Uterus (tissue), 3 donors: ENCODE measurements at regions not wholly inside any gene's neighbourhood (a gene's known extent, or its start where the extent isn't known, plus 50 kb on each side); places are given as distances from the start of the nearest gene placed in this dataset.

Experiments
- DNase-seq, 2 donors: peaks; one replicate each; pipeline ENCODE4 v3.0.0-alpha.2; 2019 to 2020
- H3K27ac ChIP-seq, 2 donors: fragments of 200-600 bp; sonication (generic); 1 replicate in 1 of 2; 2 replicates in 1 of 2; pipeline ENCODE4 v1.5.1; 2016 to 2018
- H3K27me3 ChIP-seq, 2 donors: fragments of 200-600 bp; sonication (generic); one replicate each; pipeline ENCODE4 v1.5.1; 2018 to 2019; ENCODE audit warnings: control low read depth in 1 of 2
- H3K36me3 ChIP-seq, 2 donors: fragments of 200-600 bp; sonication (generic); one replicate each; pipeline ENCODE4 v1.5.1; 2019; ENCODE audit warnings: control low read depth in 1 of 2
- H3K4me1 ChIP-seq, 2 donors: fragments of 200-600 bp; sonication (generic); one replicate each; pipeline ENCODE4 v1.5.1; 2018 to 2019; ENCODE audit warnings: control low read depth in 1 of 2
- H3K4me3 ChIP-seq, 2 donors: fragments of 200-600 bp; sonication (generic); 1 replicate in 1 of 2; 2 replicates in 1 of 2; pipeline ENCODE4 v1.5.1; 2018 to 2019; ENCODE audit warnings: mild to moderate bottlenecking in 1 of 2
- H3K9me3 ChIP-seq, 2 donors: fragments of 200-600 bp; sonication (generic); one replicate each; pipeline ENCODE4 v1.5.1; 2019; ENCODE audit warnings: control low read depth in 1 of 2
- POLR2A ChIP-seq, 2 donors: fragments of 450-650 bp; IDR thresholded peaks; one replicate each; pipeline ENCODE4 v1.6.1; 2016; ENCODE audit warnings: antibody characterized with exemption in 2 of 2, mild to moderate bottlenecking in 1 of 2, moderate library complexity in 1 of 2
- intact Hi-C: fragments of 100-400 bp; cut with DNase I; formaldehyde crosslinking; loops from one replicate; pipeline ENCODE4 v1.15.1; 2023; ENCODE audit warnings: low total_unique reads
- TF ChIP-seq, protein P1 (sequence below), 4 experiments: fragments of 200-600 bp in 2 of 4; fragments of 450-650 bp in 2 of 4; sonication (generic) in 2 of 4; IDR thresholded peaks; one replicate each; pipeline ENCODE4 v1.5.1; 2016 to 2019; ENCODE audit warnings: antibody characterized with exemption in 4 of 4, mild to moderate bottlenecking in 2 of 4, moderate library complexity in 1 of 4
- donor health status: DM: yes; HTN: yes; CAD: no.

DNA sequence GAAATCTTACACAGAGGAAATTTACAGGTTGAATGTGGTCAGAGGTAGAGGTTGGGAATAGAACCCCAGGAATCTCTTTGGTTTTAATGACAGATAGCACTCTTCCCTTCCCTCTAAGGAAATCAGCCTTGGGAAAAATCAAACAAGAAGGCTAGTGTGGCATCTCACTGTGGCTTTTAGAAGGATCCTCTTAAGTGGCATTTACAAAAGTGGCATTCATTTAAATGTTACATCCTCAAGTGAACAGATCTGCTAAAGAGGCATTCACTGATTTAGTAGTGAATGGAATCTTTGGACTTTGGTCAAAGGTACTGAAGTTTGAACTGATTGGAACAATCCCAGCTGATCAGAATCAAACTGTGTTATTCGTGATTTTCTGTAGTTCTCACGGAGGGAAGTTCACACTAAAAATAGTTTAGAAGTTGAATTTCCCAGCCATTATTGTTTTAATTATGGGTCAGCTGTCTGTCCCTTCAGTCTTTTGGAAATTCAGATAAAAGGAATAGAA is 136.5 kb upstream of the FN1 start:
- Histone ChIP-seq H3K36me3 (no peaks in the 10 kb centered on the region), H3K9me3 (no peaks in the 10 kb centered on the region), H3K4me1 (no peaks in the 10 kb centered on the region), H3K27me3 (no peaks in the 10 kb centered on the region), H3K4me3 (no peak overlapping the region), H3K27ac (no peak overlapping the region)
- DNase-seq: no peak
- intact Hi-C loops: no loop called here
- TF ChIP-seq, protein P1, sequence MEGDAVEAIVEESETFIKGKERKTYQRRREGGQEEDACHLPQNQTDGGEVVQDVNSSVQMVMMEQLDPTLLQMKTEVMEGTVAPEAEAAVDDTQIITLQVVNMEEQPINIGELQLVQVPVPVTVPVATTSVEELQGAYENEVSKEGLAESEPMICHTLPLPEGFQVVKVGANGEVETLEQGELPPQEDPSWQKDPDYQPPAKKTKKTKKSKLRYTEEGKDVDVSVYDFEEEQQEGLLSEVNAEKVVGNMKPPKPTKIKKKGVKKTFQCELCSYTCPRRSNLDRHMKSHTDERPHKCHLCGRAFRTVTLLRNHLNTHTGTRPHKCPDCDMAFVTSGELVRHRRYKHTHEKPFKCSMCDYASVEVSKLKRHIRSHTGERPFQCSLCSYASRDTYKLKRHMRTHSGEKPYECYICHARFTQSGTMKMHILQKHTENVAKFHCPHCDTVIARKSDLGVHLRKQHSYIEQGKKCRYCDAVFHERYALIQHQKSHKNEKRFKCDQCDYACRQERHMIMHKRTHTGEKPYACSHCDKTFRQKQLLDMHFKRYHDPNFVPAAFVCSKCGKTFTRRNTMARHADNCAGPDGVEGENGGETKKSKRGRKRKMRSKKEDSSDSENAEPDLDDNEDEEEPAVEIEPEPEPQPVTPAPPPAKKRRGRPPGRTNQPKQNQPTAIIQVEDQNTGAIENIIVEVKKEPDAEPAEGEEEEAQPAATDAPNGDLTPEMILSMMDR (IDR thresholded peaks at IDR 0.05): no peak
- TF ChIP-seq POLR2A (IDR thresholded peaks at IDR 0.05): no peak

DNA sequence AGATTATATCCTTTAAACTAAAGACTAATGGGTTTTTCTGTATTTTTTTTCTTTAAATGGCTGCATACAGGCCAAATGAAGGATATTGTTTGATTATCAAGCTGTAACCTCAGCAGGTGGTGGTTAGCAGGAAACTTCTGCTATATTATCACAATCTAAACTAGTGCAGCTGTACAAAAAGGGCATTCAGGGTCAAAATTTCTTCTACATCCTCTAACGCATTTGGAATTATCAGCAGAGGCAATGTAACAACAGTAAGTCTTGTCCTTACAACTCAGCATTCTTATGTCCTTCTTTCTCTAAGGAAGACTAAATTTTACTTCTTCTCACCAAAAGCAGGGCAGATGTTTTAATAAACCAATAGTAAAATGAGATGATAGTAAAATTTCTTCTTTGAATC is 135.8 kb upstream of the FN1 start:
- no peak for DNase-seq
- Histone ChIP-seq H3K36me3 (no peaks in the 10 kb centered on the region), H3K27me3 (no peaks in the 10 kb centered on the region), H3K27ac (no peak overlapping the region), H3K4me1 (no peaks in the 10 kb centered on the region), H3K4me3 (no peak overlapping the region), H3K9me3 (no peaks in the 10 kb centered on the region)
- TF ChIP-seq, protein P1 (IDR thresholded peaks at IDR 0.05): no peak
- TF ChIP-seq POLR2A (IDR thresholded peaks at IDR 0.05): no peak
- intact Hi-C loops: no loop called here

DNA sequence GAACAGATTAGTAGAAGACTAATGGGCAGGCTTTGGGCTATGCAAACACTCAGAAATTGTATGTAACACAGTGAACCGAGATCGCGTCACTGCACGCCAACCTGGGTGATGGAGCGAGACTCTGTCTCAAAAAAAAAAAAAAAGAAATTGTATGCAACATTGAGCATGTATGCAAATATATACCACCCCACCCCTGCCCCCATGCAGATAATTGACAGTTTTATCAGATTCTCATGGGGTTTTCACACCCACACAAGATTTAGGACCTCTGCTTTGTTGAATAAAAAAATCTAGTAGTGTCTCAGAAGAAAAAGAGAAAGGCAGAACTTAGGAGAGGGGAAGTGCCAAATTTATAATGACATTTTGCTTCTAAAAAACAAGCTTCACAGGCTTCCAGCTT is 131.6 kb upstream of the FN1 start:
- no peak for DNase-seq
- intact Hi-C loops: no loop called here
- Histone ChIP-seq H3K4me1 (no peaks in the 10 kb centered on the region), H3K36me3 (no peaks in the 10 kb centered on the region), H3K27ac (no peak overlapping the region), H3K27me3 (no peaks in the 10 kb centered on the region), H3K9me3 (no peaks in the 10 kb centered on the region), H3K4me3 (no peak overlapping the region)
- TF ChIP-seq, protein P1 (IDR thresholded peaks at IDR 0.05): no peak
- no peak for TF ChIP-seq POLR2A (IDR thresholded peaks at IDR 0.05)

DNA sequence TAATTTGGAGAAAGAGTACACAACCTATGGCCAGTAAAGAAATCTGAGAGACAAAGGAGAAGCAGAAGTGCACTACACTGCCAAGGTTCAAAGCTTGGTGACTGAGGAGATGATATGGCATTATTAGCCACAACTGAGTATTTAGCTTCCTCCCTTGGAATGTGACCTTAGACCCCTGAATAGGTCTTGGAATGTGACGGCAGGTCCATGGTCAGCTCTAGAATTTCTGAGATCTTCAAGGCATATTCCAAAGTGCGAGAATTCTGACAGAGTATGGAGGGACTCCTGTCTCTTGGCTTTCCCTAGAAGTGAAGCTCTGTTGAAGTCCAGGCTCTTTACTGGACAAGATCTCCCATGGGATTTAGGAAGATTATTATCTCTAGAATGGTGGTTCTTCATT is 130.0 kb upstream of the FN1 start:
- no peak overlapping the region for H3K4me3 ChIP-seq
- no peaks in the 10 kb centered on the region for H3K27me3 ChIP-seq
- no peaks in the 10 kb centered on the region for H3K36me3 ChIP-seq
- H3K9me3 ChIP-seq: no peaks in the 10 kb centered on the region
- intact Hi-C loops: no loop called here
- TF ChIP-seq POLR2A (IDR thresholded peaks at IDR 0.05): no peak
- TF ChIP-seq, protein P1 (IDR thresholded peaks at IDR 0.05): no peak
- no peak overlapping the region for H3K27ac ChIP-seq
- H3K4me1 ChIP-seq: no peaks in the 10 kb centered on the region
- no peak for DNase-seq

DNA sequence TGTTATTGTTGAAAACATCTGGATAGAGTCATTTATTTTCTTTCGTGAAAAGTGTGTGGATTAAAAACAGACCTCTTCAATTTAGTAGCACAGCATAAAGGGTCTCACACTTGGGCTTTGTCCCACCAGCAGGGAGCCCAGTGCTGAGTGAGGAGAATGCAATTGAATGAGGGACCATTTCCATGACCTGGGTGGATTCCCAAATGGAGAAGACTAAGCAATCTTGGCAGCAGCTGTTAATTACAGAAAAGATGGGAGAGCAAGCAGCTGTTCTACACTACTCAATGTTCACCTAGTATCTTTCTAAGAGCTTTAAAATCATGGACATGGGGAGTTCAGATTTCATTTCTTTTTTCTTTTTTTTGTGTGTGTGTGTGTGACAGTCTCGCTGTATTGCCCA is 121.8 kb upstream of the FN1 start:
- no peaks in the 10 kb centered on the region for H3K27me3 ChIP-seq
- no peak for DNase-seq
- H3K4me1 ChIP-seq: no peaks in the 10 kb centered on the region
- no peaks in the 10 kb centered on the region for H3K36me3 ChIP-seq
- intact Hi-C loops: no loop called here
- no peak for TF ChIP-seq POLR2A (IDR thresholded peaks at IDR 0.05)
- no peak overlapping the region for H3K4me3 ChIP-seq
- no peak overlapping the region for H3K27ac ChIP-seq
- no peaks in the 10 kb centered on the region for H3K9me3 ChIP-seq

DNA sequence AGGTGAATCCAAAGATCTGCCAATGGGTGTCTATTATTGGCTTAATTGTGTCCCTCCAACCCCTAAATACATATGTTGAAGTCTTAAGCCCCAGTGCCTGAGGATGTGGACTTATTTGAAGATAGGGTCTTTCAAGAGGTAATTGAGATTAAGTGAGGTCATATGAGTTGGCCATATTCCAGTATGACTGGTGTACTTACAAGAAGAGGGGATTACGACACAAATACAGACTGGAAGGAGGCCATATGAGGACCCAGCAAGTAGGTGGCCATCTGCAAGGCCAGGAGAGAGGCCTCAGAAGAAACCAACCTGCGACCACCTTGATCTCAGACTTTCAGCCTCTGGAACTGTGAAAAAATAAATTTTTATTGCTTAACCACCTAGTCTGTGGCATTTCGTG is 121.1 kb upstream of the FN1 start:
- H3K27me3 ChIP-seq: no peaks in the 10 kb centered on the region
- no peak for DNase-seq
- no peaks in the 10 kb centered on the region for H3K9me3 ChIP-seq
- no peaks in the 10 kb centered on the region for H3K36me3 ChIP-seq
- intact Hi-C loops: no loop called here
- no peak for TF ChIP-seq POLR2A (IDR thresholded peaks at IDR 0.05)
- TF ChIP-seq, protein P1 (IDR thresholded peaks at IDR 0.05): no peak
- no peaks in the 10 kb centered on the region for H3K4me1 ChIP-seq
- H3K4me3 ChIP-seq: no peak overlapping the region
- H3K27ac ChIP-seq: no peak overlapping the region
